H1 (cell line): ENCODE measurements at regions not wholly inside any gene's neighbourhood (a gene's known extent, or its start where the extent isn't known, plus 50 kb on each side); places are given as distances from the start of the nearest gene placed in this dataset.

Experiments
- CHD2 ChIP-seq: IDR thresholded peaks from 2 replicates; pipeline ENCODE4 v1.6.1; 2012; ENCODE audit warnings: low read length, improper control_type of control experiment
- EGR1 ChIP-seq: IDR thresholded peaks from 2 replicates; pipeline ENCODE4 v1.6.1; 2011; ENCODE audit warnings: low read depth, low read length, borderline replicate concordance
- EP300 ChIP-seq, 2 experiments: IDR thresholded peaks; 1 replicate in 1 of 2; 2 replicates in 1 of 2; pipeline ENCODE4 v1.6.1; 2011 to 2012; ENCODE audit warnings: low read depth in 2 of 2, low read length in 2 of 2, mild to moderate bottlenecking in 2 of 2, borderline replicate concordance in 1 of 2, inconsistent platforms in 1 of 2, moderate library complexity in 1 of 2
- FOSL1 ChIP-seq: IDR thresholded peaks from 2 replicates; pipeline ENCODE4 v1.6.1; 2011; ENCODE audit warnings: mild to moderate bottlenecking, low read depth, low read length, moderate library complexity; ENCODE audit not compliant: insufficient read depth
- JUND ChIP-seq: IDR thresholded peaks from 2 replicates; pipeline ENCODE4 v1.6.1; 2011; ENCODE audit warnings: mild to moderate bottlenecking, improper control_type of control experiment, low read length
- NANOG ChIP-seq: IDR thresholded peaks from 2 replicates; pipeline ENCODE4 v1.6.1; 2011; ENCODE audit warnings: low read length, low read depth, mild to moderate bottlenecking, inconsistent platforms; ENCODE audit not compliant: insufficient read depth, poor library complexity, severe bottlenecking
- POLR2A ChIP-seq, 2 experiments: IDR thresholded peaks; 1 replicate in 1 of 2; 2 replicates in 1 of 2; pipeline ENCODE4 v1.6.1; 2011; ENCODE audit warnings: low read depth in 2 of 2, low read length in 2 of 2, mild to moderate bottlenecking in 2 of 2; ENCODE audit errors: control extremely low read depth in 1 of 2
- TCF12 ChIP-seq: IDR thresholded peaks from 2 replicates; pipeline ENCODE4 v1.6.1; 2011; ENCODE audit warnings: low read depth, mild to moderate bottlenecking, low read length
- USF2 ChIP-seq: IDR thresholded peaks from 2 replicates; pipeline ENCODE4 v1.6.1; 2011; ENCODE audit warnings: low read length, improper control_type of control experiment
- YY1 ChIP-seq: IDR thresholded peaks from 2 replicates; pipeline ENCODE4 v1.6.1; 2011; ENCODE audit warnings: low read depth, mild to moderate bottlenecking, low read length
- TF ChIP-seq, protein P1 (sequence below), 3 experiments: IDR thresholded peaks; 1 replicate in 2 of 3; 2 replicates in 1 of 3; pipeline versions ENCODE4 v1.5.1 to v1.6.1; 2011; ENCODE audit warnings: low read length in 3 of 3, mild to moderate bottlenecking in 3 of 3, inconsistent platforms in 2 of 3, low read depth in 1 of 3, moderate library complexity in 1 of 3; ENCODE audit not compliant: insufficient read depth in 1 of 3; ENCODE audit errors: control extremely low read depth in 1 of 3

DNA sequence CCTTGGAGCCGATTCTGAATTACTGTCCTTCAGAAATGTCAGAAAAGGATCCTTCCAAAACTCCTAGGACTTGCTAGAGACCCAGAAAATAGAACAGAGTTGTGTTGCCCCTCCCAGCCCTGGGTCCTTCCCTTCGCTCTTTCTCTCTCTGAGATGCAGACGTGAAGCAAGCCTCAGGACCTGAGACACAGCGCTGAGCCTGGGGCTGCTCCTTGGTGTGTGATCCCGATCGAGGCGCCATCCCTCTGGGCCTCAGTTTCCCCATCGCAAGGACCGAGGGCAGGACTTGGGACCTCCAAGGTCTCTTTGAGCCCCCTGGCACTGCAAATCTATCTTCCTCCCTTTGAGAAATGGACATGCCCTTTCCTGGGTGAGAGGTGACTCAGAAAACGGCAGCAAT is 533.5 kb downstream of the TBC1D22A start:
- no peak for TF ChIP-seq NANOG
- TF ChIP-seq TCF12 = no peak
- TF ChIP-seq EP300 (IDR thresholded peaks at IDR 0.05; ENCODE audit: borderline replicate concordance in 1 of 2, low read depth in 2 of 2, low read length in 2 of 2) = no peak
- no peak for TF ChIP-seq CHD2
- no peak for TF ChIP-seq EGR1
- TF ChIP-seq, protein P1, sequence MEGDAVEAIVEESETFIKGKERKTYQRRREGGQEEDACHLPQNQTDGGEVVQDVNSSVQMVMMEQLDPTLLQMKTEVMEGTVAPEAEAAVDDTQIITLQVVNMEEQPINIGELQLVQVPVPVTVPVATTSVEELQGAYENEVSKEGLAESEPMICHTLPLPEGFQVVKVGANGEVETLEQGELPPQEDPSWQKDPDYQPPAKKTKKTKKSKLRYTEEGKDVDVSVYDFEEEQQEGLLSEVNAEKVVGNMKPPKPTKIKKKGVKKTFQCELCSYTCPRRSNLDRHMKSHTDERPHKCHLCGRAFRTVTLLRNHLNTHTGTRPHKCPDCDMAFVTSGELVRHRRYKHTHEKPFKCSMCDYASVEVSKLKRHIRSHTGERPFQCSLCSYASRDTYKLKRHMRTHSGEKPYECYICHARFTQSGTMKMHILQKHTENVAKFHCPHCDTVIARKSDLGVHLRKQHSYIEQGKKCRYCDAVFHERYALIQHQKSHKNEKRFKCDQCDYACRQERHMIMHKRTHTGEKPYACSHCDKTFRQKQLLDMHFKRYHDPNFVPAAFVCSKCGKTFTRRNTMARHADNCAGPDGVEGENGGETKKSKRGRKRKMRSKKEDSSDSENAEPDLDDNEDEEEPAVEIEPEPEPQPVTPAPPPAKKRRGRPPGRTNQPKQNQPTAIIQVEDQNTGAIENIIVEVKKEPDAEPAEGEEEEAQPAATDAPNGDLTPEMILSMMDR (IDR thresholded peaks at IDR 0.05; ENCODE audit: control extremely low read depth in 1 of 3, insufficient read depth in 1 of 3, low read depth in 1 of 3, low read length in 3 of 3) = no peak
- TF ChIP-seq USF2 = no peak
- TF ChIP-seq YY1 = no peak
- no peak for TF ChIP-seq JUND
- no peak for TF ChIP-seq FOSL1
- no peak for TF ChIP-seq POLR2A (IDR thresholded peaks at IDR 0.05; ENCODE audit: control extremely low read depth in 1 of 2, low read depth in 2 of 2, low read length in 2 of 2)
